ENCODE measurements at regions not wholly inside any gene's neighbourhood (a gene's known extent, or its start where the extent isn't known, plus 50 kb on each side); places are given as distances from the start of the nearest gene placed in this dataset.

DNA sequence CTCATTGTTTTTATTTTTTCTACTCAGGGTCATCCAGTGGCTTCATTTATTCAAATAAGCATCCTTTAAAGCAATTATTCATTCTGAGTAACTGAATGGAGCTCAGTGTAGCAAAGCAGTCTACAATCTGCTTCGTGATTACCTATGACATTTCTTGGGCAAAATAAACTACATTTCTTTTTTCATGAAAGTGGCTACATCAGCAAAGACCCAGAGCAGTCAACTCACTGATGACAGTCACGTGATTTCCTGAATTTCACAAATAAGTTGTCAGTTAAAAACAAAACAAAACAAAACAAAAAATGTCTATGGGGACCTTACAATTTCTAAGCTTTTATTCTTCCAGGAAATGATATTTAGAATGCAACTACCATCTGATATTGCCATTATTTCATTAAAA lies 182.1 kb downstream of the VEGFC start:
- no peak for TF ChIP-seq CTCF (IDR thresholded peaks at IDR 0.05; ENCODE audit: low read depth, low read length)
- ChIA-PET CTCF (no interaction called here), POLR2A (no interaction called here)
- Histone ChIP-seq H3K4me3 (ENCODE audit: low read depth, low read length) (no peak overlapping the region), H3K27me3 (ENCODE audit: control insufficient read depth, insufficient read depth, low read length) (no peaks in the 10 kb centered on the region), H3K9me3 (ENCODE audit: control insufficient read depth, insufficient read depth, low read length) (no peaks in the 10 kb centered on the region), H3K27ac (ENCODE audit: low read depth, low read length) (no peak overlapping the region)
- no peak for DNase-seq (ENCODE audit: low read depth, low spot score)

DNA sequence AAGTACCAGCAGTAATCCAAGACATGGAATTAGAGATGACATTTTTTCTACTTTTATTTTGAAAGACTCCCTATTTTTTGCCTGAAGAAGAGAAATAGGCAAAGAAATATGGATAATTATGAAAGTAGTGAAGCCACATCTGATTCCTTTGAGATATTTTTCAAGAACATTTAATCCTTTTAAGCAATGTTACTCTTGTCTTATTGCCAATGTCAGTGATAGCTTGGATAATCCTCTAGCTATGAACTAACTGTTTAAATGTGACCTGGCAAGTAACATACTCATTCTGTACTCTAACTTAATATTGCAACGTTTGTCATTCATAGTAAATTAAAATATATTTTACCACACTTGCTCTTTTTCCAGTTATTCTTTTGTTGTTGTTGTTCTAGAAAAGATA lies 181.3 kb downstream of the VEGFC start:
- DNase-seq (ENCODE audit: low read depth, low spot score): no peak
- TF ChIP-seq CTCF (IDR thresholded peaks at IDR 0.05; ENCODE audit: low read depth, low read length): no peak
- H3K9me3 ChIP-seq (ENCODE audit: control insufficient read depth, insufficient read depth, low read length): no peaks in the 10 kb centered on the region
- no peak overlapping the region for H3K4me3 ChIP-seq (ENCODE audit: low read depth, low read length)
- ChIA-PET POLR2A (no interaction called here), CTCF (no interaction called here)
- H3K27me3 ChIP-seq (ENCODE audit: control insufficient read depth, insufficient read depth, low read length): no peaks in the 10 kb centered on the region
- no peak overlapping the region for H3K27ac ChIP-seq (ENCODE audit: low read depth, low read length)

- H3K27me3 ChIP-seq (ENCODE audit: control insufficient read depth, insufficient read depth, low read length): no peaks in the 10 kb centered on the region
- POLR2A ChIA-PET: no interaction called here
- DNase-seq (ENCODE audit: low read depth, low spot score): no peak
- H3K9me3 ChIP-seq (ENCODE audit: control insufficient read depth, insufficient read depth, low read length): no peaks in the 10 kb centered on the region
- no peak overlapping the region for H3K4me3 ChIP-seq (ENCODE audit: low read depth, low read length)
- CTCF ChIA-PET: no interaction called here
- TF ChIP-seq CTCF (IDR thresholded peaks at IDR 0.05; ENCODE audit: low read depth, low read length): no peak
- H3K27ac ChIP-seq (ENCODE audit: low read depth, low read length): no peak overlapping the region
Observed at GRCh38 chr4:176611951-176612350, 180.8 kb downstream of the VEGFC start.

DNA sequence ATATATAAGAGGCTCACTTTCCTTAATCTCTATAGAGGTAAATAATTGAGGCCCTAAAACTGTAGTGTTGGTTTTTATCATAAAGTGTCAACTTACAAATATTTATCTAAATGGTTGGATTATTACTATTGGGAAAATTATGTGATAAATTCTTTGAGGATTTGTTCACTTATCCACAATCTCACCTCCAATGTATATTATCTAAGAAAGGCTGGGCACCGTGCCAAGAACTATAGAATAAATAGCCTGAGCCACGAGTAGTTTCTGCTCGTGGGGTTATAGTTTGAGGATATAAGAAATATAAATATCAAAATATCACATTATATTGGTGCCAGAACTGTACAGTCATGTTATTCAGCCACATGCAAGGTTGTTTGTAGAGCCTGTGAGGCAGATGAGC lies 177.9 kb downstream of the VEGFC start:
- H3K9me3 ChIP-seq (ENCODE audit: control insufficient read depth, insufficient read depth, low read length): no peaks in the 10 kb centered on the region
- ChIA-PET POLR2A (no interaction called here), CTCF (no interaction called here)
- DNase-seq (ENCODE audit: low read depth, low spot score): no peak
- TF ChIP-seq CTCF (IDR thresholded peaks at IDR 0.05; ENCODE audit: low read depth, low read length): no peak
- no peak overlapping the region for H3K4me3 ChIP-seq (ENCODE audit: low read depth, low read length)
- H3K27ac ChIP-seq (ENCODE audit: low read depth, low read length): no peak overlapping the region
- H3K27me3 ChIP-seq (ENCODE audit: control insufficient read depth, insufficient read depth, low read length): no peaks in the 10 kb centered on the region

- DNase-seq (ENCODE audit: low read depth, low spot score): no peak
- H3K9me3 ChIP-seq (ENCODE audit: control insufficient read depth, insufficient read depth, low read length): no peaks in the 10 kb centered on the region
- no peaks in the 10 kb centered on the region for H3K27me3 ChIP-seq (ENCODE audit: control insufficient read depth, insufficient read depth, low read length)
- no peak overlapping the region for H3K27ac ChIP-seq (ENCODE audit: low read depth, low read length)
- CTCF ChIA-PET: no interaction called here
- no peak overlapping the region for H3K4me3 ChIP-seq (ENCODE audit: low read depth, low read length)
- TF ChIP-seq CTCF (IDR thresholded peaks at IDR 0.05; ENCODE audit: low read depth, low read length): no peak
- POLR2A ChIA-PET: no interaction called here
Observed at GRCh38 chr4:176616151-176616550, 176.6 kb downstream of the VEGFC start.

Measured in AG04450 (cell line).